ENCODE measurements at regions not wholly inside any gene's neighbourhood (a gene's known extent, or its start where the extent isn't known, plus 50 kb on each side); places are given as distances from the start of the nearest gene placed in this dataset.

DNA sequence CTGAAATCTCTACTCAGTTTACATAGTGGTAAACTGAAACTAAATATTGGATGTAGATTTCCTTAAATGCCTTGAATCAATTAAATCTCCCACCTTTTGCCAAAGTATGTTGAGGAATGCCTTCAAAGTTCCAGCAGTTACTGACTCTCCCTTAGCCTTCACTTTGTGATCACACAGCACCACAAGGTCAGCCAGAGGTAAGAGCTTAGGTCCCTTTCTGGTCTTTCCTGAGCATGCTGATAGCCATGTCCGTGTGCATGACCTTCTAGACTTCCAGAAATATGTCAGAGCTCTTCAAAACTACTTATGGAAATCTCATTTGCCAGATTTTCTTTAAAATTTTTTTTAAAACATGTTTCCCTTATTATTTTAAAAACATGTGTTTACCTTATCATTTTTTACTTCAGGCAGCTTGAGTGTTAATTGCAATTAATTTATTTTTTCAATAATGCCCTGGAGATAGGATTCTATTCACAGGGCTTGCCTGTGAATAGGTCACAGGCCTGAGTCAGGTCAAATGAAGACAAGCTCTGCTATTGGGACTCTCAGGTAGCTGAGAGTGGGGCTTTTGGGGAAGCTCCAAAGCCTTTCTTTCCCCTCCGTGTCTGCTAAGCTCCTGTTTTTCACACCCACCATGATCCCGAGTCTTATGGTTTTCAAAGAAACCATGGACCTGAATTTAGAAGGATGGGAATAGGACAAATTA lies 220.5 kb downstream of the CXCL12 start (continued):
- TF ChIP-seq ISL1 (CRISPR knock-in tag; IDR thresholded peaks at IDR 0.05) (no peak), ZNF70 (CRISPR knock-in tag; IDR thresholded peaks at IDR 0.05) (no peak), ZFP30 (CRISPR knock-in tag; IDR thresholded peaks at IDR 0.05) (no peak), TCF4 (CRISPR knock-in tag; IDR thresholded peaks at IDR 0.05; ENCODE audit: borderline replicate concordance) (no peak), RARB (CRISPR knock-in tag; IDR thresholded peaks at IDR 0.05) (no peak), ZNF565 (CRISPR knock-in tag; conservative IDR thresholded peaks at IDR 0.05; ENCODE audit: low read depth) (no peak), ZC3H10 (CRISPR knock-in tag; IDR thresholded peaks at IDR 0.05) (no peak)
- TF ChIP-seq, protein P1, sequence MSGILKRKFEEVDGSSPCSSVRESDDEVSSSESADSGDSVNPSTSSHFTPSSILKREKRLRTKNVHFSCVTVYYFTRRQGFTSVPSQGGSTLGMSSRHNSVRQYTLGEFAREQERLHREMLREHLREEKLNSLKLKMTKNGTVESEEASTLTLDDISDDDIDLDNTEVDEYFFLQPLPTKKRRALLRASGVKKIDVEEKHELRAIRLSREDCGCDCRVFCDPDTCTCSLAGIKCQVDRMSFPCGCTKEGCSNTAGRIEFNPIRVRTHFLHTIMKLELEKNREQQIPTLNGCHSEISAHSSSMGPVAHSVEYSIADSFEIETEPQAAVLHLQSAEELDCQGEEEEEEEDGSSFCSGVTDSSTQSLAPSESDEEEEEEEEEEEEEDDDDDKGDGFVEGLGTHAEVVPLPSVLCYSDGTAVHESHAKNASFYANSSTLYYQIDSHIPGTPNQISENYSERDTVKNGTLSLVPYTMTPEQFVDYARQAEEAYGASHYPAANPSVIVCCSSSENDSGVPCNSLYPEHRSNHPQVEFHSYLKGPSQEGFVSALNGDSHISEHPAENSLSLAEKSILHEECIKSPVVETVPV (CRISPR knock-in tag; IDR thresholded peaks at IDR 0.05), result no peak
- TF ChIP-seq, protein P2, sequence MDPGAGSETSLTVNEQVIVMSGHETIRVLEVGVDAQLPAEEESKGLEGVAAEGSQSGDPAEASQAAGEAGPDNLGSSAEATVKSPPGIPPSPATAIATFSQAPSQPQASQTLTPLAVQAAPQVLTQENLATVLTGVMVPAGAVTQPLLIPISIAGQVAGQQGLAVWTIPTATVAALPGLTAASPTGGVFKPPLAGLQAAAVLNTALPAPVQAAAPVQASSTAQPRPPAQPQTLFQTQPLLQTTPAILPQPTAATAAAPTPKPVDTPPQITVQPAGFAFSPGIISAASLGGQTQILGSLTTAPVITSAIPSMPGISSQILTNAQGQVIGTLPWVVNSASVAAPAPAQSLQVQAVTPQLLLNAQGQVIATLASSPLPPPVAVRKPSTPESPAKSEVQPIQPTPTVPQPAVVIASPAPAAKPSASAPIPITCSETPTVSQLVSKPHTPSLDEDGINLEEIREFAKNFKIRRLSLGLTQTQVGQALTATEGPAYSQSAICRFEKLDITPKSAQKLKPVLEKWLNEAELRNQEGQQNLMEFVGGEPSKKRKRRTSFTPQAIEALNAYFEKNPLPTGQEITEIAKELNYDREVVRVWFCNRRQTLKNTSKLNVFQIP (CRISPR knock-in tag; IDR thresholded peaks at IDR 0.05; ENCODE audit: borderline replicate concordance, low read depth), result no peak

DNA sequence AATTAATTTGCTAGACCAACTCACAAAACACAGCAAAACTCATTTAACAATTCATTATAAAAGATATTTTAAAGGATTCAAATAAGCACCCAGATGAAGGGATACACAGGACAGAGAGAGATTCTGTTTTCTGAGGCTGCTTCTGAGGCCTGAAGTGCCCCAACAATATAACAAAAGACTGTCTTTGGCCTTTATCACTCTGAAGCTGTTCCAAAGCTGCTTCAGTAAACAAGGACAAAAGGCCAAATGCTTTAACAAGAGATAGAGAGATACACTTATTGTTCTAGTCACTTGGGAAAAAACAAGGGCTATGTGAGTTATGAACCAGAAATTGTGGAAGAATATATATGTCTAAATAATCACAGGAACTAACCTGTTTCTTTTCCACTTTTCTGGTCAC lies 223.7 kb downstream of the CXCL12 start:
- no peak for ATAC-seq

DNA sequence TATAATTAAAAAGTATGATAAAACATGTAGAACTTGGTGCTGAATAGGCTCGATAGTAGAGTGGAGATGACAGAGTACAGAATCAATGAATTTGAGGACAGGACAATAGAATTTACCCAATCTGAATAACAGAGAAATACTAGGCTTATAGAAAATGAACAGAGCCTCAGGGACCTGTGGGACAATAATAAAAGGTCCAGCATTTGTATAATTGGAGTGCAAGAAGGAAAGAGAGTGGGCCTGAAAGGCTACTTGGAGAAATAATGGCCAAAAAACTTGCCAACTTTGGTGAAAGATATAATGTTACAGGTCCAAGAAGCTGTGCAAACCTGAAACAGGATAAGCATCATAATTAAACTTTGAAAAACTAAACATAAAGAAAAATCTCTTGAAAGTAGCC lies 227.3 kb downstream of the CXCL12 start:
- no peak for ATAC-seq
- TF ChIP-seq, protein P3, sequence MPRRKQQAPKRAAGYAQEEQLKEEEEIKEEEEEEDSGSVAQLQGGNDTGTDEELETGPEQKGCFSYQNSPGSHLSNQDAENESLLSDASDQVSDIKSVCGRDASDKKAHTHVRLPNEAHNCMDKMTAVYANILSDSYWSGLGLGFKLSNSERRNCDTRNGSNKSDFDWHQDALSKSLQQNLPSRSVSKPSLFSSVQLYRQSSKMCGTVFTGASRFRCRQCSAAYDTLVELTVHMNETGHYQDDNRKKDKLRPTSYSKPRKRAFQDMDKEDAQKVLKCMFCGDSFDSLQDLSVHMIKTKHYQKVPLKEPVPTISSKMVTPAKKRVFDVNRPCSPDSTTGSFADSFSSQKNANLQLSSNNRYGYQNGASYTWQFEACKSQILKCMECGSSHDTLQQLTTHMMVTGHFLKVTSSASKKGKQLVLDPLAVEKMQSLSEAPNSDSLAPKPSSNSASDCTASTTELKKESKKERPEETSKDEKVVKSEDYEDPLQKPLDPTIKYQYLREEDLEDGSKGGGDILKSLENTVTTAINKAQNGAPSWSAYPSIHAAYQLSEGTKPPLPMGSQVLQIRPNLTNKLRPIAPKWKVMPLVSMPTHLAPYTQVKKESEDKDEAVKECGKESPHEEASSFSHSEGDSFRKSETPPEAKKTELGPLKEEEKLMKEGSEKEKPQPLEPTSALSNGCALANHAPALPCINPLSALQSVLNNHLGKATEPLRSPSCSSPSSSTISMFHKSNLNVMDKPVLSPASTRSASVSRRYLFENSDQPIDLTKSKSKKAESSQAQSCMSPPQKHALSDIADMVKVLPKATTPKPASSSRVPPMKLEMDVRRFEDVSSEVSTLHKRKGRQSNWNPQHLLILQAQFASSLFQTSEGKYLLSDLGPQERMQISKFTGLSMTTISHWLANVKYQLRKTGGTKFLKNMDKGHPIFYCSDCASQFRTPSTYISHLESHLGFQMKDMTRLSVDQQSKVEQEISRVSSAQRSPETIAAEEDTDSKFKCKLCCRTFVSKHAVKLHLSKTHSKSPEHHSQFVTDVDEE (CRISPR knock-in tag; IDR thresholded peaks at IDR 0.05), result no peak
- TF ChIP-seq ISL1 (CRISPR knock-in tag; IDR thresholded peaks at IDR 0.05), result no peak
- no peak for TF ChIP-seq ZNF565 (CRISPR knock-in tag; conservative IDR thresholded peaks at IDR 0.05; ENCODE audit: low read depth)
- no peak for TF ChIP-seq TCF4 (CRISPR knock-in tag; IDR thresholded peaks at IDR 0.05; ENCODE audit: borderline replicate concordance)
- no peak for TF ChIP-seq ZNF70 (CRISPR knock-in tag; IDR thresholded peaks at IDR 0.05)
- TF ChIP-seq PPARA (CRISPR knock-in tag; IDR thresholded peaks at IDR 0.05; ENCODE audit: borderline replicate concordance), result no peak
- TF ChIP-seq OSR1 (CRISPR knock-in tag; IDR thresholded peaks at IDR 0.05), result no peak
- no peak for TF ChIP-seq ESRRG (CRISPR knock-in tag; IDR thresholded peaks at IDR 0.05)

More for the DNA sequence above, 223.7 kb downstream of the CXCL12 start:
- TF ChIP-seq TOX (CRISPR knock-in tag; IDR thresholded peaks at IDR 0.05; ENCODE audit: borderline replicate concordance) (no peak), SNAI2 (CRISPR knock-in tag; IDR thresholded peaks at IDR 0.05) (no peak), ZNF70 (CRISPR knock-in tag; IDR thresholded peaks at IDR 0.05) (no peak), ESRRG (CRISPR knock-in tag; IDR thresholded peaks at IDR 0.05) (no peak), ZNF565 (CRISPR knock-in tag; conservative IDR thresholded peaks at IDR 0.05; ENCODE audit: low read depth) (no peak), PPARA (CRISPR knock-in tag; IDR thresholded peaks at IDR 0.05; ENCODE audit: borderline replicate concordance) (no peak), ZC3H10 (CRISPR knock-in tag; IDR thresholded peaks at IDR 0.05) (no peak)
- TF ChIP-seq, protein P1 (CRISPR knock-in tag; IDR thresholded peaks at IDR 0.05), result no peak

DNA sequence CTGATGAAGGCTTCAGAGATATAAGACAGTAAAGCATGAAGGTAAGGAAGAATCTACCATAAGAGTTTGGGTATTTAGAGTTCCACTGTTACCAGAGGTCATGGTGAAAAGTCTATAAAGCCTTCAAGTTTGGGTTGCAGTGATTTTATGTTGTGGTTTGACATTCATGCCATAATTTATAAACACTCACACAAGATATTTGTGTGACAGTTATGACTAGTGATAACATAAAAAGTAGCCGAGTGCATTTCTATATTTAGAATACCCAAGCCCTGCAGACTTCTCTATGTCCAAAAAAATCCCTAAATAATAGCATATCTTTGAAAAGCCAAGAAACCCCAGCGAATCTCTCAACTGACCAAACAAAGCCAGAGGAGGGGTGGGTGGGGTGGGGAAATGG lies 229.9 kb downstream of the CXCL12 start:
- ATAC-seq, result no peak
- TF ChIP-seq SNAI2 (CRISPR knock-in tag; IDR thresholded peaks at IDR 0.05) (no peak), ZNF70 (CRISPR knock-in tag; IDR thresholded peaks at IDR 0.05) (no peak), TCF4 (CRISPR knock-in tag; IDR thresholded peaks at IDR 0.05; ENCODE audit: borderline replicate concordance) (no peak), ZFP30 (CRISPR knock-in tag; IDR thresholded peaks at IDR 0.05) (no peak), ZNF8 (CRISPR knock-in tag; IDR thresholded peaks at IDR 0.05) (no peak), ZFP3 (CRISPR knock-in tag; IDR thresholded peaks at IDR 0.05) (no peak), TOX (CRISPR knock-in tag; IDR thresholded peaks at IDR 0.05; ENCODE audit: borderline replicate concordance) (no peak), BACH2 (CRISPR knock-in tag; IDR thresholded peaks at IDR 0.05; ENCODE audit: borderline replicate concordance) (no peak), ARNTL (CRISPR knock-in tag; IDR thresholded peaks at IDR 0.05; ENCODE audit: borderline replicate concordance, low read depth) (no peak), OSR1 (CRISPR knock-in tag; IDR thresholded peaks at IDR 0.05) (no peak), ISL1 (CRISPR knock-in tag; IDR thresholded peaks at IDR 0.05) (no peak), CSDC2 (CRISPR knock-in tag; IDR thresholded peaks at IDR 0.05) (no peak)
- TF ChIP-seq, protein P2 (CRISPR knock-in tag; IDR thresholded peaks at IDR 0.05; ENCODE audit: borderline replicate concordance, low read depth), result no peak
- TF ChIP-seq, protein P3 (CRISPR knock-in tag; IDR thresholded peaks at IDR 0.05), result no peak

All from SK-N-SH treated with all-trans-retinoic acid at 6 μM for 48 hours (cell line).